SK-N-SH (cell line): ENCODE measurements at regions not wholly inside any gene's neighbourhood (a gene's known extent, or its start where the extent isn't known, plus 50 kb on each side); places are given as distances from the start of the nearest gene placed in this dataset.

Source experiments
- CTCF ChIA-PET: fragments of 300-600, 350-600 bp; formaldehyde crosslinking; extraction: SDS; loops from one replicate; lab custom pipeline; 2021; lab: Yijun Ruan, JAX
- POLR2A ChIA-PET: fragments of 350-600 bp; sonication (Branson Sonifier 250); formaldehyde crosslinking; extraction: SDS; loops from one replicate; lab custom pipeline; 2020; ENCODE audit warnings: antibody characterized with exemption, inconsistent platforms; lab: Yijun Ruan, JAX
- DNase-seq: peaks from one replicate; pipeline ENCODE4 v3.0.0; 2012
- H2AFZ ChIP-seq: fragments of 200-600 bp; sonication (generic); 2 replicates; pipeline ENCODE4 v1.8.1; 2016; ENCODE audit warnings: antibody characterized with exemption, mild to moderate bottlenecking, low read depth
- H3F3A ChIP-seq: fragments of 200-600 bp; sonication (generic); replicated peaks from 2 replicates; pipeline ENCODE3; 2016; ENCODE audit warnings: antibody characterized with exemption, mild to moderate bottlenecking; ENCODE audit not compliant: insufficient read depth
- H3K27ac ChIP-seq, 2 experiments: fragments of 200-500 bp in 1 of 2; fragments of 200-600 bp in 1 of 2; sonication (Bioruptor generic) in 1 of 2; sonication (generic), shearing (Covaris generic) in 1 of 2; 2 replicates each; pipeline versions ENCODE4 v1.5.1 to v1.6.1; 2014 to 2016; ENCODE audit warnings: low read depth in 2 of 2, inconsistent platforms in 1 of 2, low read length in 1 of 2, mild to moderate bottlenecking in 1 of 2, mixed read lengths in 1 of 2
- H3K27me3 ChIP-seq: fragments of 200-600 bp; sonication (generic), shearing (Covaris generic); 2 replicates; pipeline ENCODE4 v1.6.1; 2016; ENCODE audit warnings: mixed run types; ENCODE audit not compliant: insufficient read depth
- H3K36me3 ChIP-seq, 2 experiments: fragments of 200-500 bp in 1 of 2; fragments of 200-600 bp in 1 of 2; sonication (Bioruptor generic) in 1 of 2; sonication (generic) in 1 of 2; replicated peaks in 1 of 2; 2 replicates each; pipeline versions ENCODE3 to v1.5.1; 2014 to 2016; ENCODE audit warnings: low read length in 1 of 2, mild to moderate bottlenecking in 1 of 2; ENCODE audit not compliant: insufficient read depth in 2 of 2, control insufficient read depth in 1 of 2
- H3K4me1 ChIP-seq, 2 experiments: fragments of 200-500 bp in 1 of 2; fragments of 200-600 bp in 1 of 2; sonication (Bioruptor generic) in 1 of 2; sonication (generic), shearing (Covaris generic) in 1 of 2; 2 replicates each; pipeline versions ENCODE4 v1.5.1 to v1.6.1; 2014 to 2016; ENCODE audit warnings: low read depth in 1 of 2, low read length in 1 of 2, mixed run types in 1 of 2; ENCODE audit not compliant: insufficient read depth in 2 of 2, control insufficient read depth in 1 of 2
- H3K4me2 ChIP-seq: fragments of 200-600 bp; sonication (generic), shearing (Covaris generic); 2 replicates; pipeline ENCODE4 v1.6.1; 2017; ENCODE audit warnings: mixed run types
- H3K4me3 ChIP-seq, 2 experiments: fragments of 200-500 bp in 1 of 2; fragments of 200-600 bp in 1 of 2; sonication (Bioruptor generic) in 1 of 2; sonication (generic), shearing (Covaris generic) in 1 of 2; 2 replicates each; pipeline versions ENCODE4 v1.5.1 to v1.8.1; 2014 to 2016; ENCODE audit warnings: low read depth in 2 of 2, inconsistent platforms in 1 of 2, low read length in 1 of 2, mild to moderate bottlenecking in 1 of 2, mixed read lengths in 1 of 2, moderate library complexity in 1 of 2
- H3K79me2 ChIP-seq: fragments of 200-600 bp; sonication (generic); 2 replicates; pipeline ENCODE4 v1.8.1; 2017; ENCODE audit warnings: mild to moderate bottlenecking; ENCODE audit not compliant: insufficient read depth
- H3K9ac ChIP-seq: fragments of 200-600 bp; sonication (generic); 2 replicates; pipeline ENCODE4 v1.6.1; 2017; ENCODE audit warnings: mixed run types
- H3K9me2 ChIP-seq: fragments of 200-600 bp; sonication (generic); 2 replicates; pipeline ENCODE4 v1.6.1; 2017; ENCODE audit warnings: mixed run types
- H3K9me3 ChIP-seq: fragments of 200-600 bp; sonication (generic); 2 replicates; pipeline ENCODE4 v1.6.1; 2017; ENCODE audit warnings: mixed run types, mild to moderate bottlenecking, moderate library complexity
- H4K20me1 ChIP-seq: fragments of 200-600 bp; sonication (generic); 2 replicates; pipeline ENCODE4 v1.6.1; 2017; ENCODE audit warnings: mild to moderate bottlenecking, mixed run types; ENCODE audit not compliant: insufficient read depth
- FOSL2 ChIP-seq: IDR thresholded peaks from 2 replicates; pipeline ENCODE4 v1.4.0; 2012; ENCODE audit warnings: low read depth, mild to moderate bottlenecking, moderate library complexity, borderline replicate concordance
- FOXJ3 ChIP-seq: sonication (generic); formaldehyde crosslinking; IDR thresholded peaks from 2 replicates; pipeline ENCODE4 v1.5.1; 2020; ENCODE audit warnings: mild to moderate bottlenecking, missing genetic modification reagents
- GABPA ChIP-seq: IDR thresholded peaks from 2 replicates; pipeline ENCODE4 v1.4.0; 2012; ENCODE audit warnings: low read depth, mild to moderate bottlenecking
- GATA2 ChIP-seq: sonication (generic); formaldehyde crosslinking; IDR thresholded peaks from 2 replicates; pipeline ENCODE4 v1.5.0; 2020; ENCODE audit warnings: mild to moderate bottlenecking, missing genetic modification reagents
- JUND ChIP-seq: IDR thresholded peaks from 2 replicates; pipeline ENCODE4 v1.4.0; 2012
- MXI1 ChIP-seq: IDR thresholded peaks from 2 replicates; pipeline ENCODE4 v1.6.1; 2012; ENCODE audit warnings: mild to moderate bottlenecking, low read depth, low read length, improper control_type of control experiment
- NFIC ChIP-seq: IDR thresholded peaks from 2 replicates; pipeline ENCODE4 v1.4.0; 2012; ENCODE audit warnings: borderline replicate concordance
- NRF1 ChIP-seq: IDR thresholded peaks from 2 replicates; pipeline ENCODE4 v1.6.1; 2012; ENCODE audit warnings: low read depth, mild to moderate bottlenecking, low read length
- PBX3 ChIP-seq: IDR thresholded peaks from 2 replicates; pipeline ENCODE4; 2012
- POLR2AphosphoS5 ChIP-seq: IDR thresholded peaks from 2 replicates; pipeline ENCODE4 v1.6.1; 2012; ENCODE audit warnings: low read depth, low read length
- RAD21 ChIP-seq: IDR thresholded peaks from 2 replicates; pipeline ENCODE4 v1.6.1; 2012; ENCODE audit warnings: mild to moderate bottlenecking, low read length
- RFX5 ChIP-seq: IDR thresholded peaks from 2 replicates; pipeline ENCODE4 v1.6.1; 2012; ENCODE audit warnings: mild to moderate bottlenecking, improper control_type of control experiment, low read length
- RXRA ChIP-seq: IDR thresholded peaks from 2 replicates; pipeline ENCODE4 v1.4.0; 2012; ENCODE audit warnings: low read depth, mild to moderate bottlenecking, borderline replicate concordance
- SIN3A ChIP-seq: IDR thresholded peaks from 2 replicates; pipeline ENCODE4 v1.6.1; 2012; ENCODE audit warnings: low read depth, mild to moderate bottlenecking, low read length, moderate library complexity, borderline replicate concordance
- SMC3 ChIP-seq: IDR thresholded peaks from 2 replicates; pipeline ENCODE4 v1.6.1; 2012; ENCODE audit warnings: low read depth, low read length, improper control_type of control experiment
- TAF1 ChIP-seq: IDR thresholded peaks from 2 replicates; pipeline ENCODE4 v1.6.1; 2012; ENCODE audit warnings: low read depth, mild to moderate bottlenecking, low read length, moderate library complexity, borderline replicate concordance
- TCF12 ChIP-seq: IDR thresholded peaks from 2 replicates; pipeline ENCODE4 v1.4.0; 2012
- TEAD4 ChIP-seq: IDR thresholded peaks from 2 replicates; pipeline ENCODE4 v1.4.0; 2012; ENCODE audit warnings: mild to moderate bottlenecking, borderline replicate concordance; ENCODE audit not compliant: insufficient read depth
- USF2 ChIP-seq: fragments of 150-350 bp; IDR thresholded peaks from 2 replicates; pipeline ENCODE4 v1.6.1; 2017; ENCODE audit warnings: antibody characterized with exemption, low read length, low read depth, borderline replicate concordance
- WGBS: methylation state at CpG from one replicate; pipeline ENCODE4 v1.1.6; 2017; ENCODE audit warnings: low lambda C conversion rate; 5-methylcytosine and 5-hydroxymethylcytosine counted together
- TF ChIP-seq, protein P1 (sequence below): fragments of 200-600 bp; sonication (generic); IDR thresholded peaks from 2 replicates; pipeline ENCODE4 v1.6.1; 2017; ENCODE audit warnings: antibody characterized with exemption, mild to moderate bottlenecking, moderate library complexity

DNA sequence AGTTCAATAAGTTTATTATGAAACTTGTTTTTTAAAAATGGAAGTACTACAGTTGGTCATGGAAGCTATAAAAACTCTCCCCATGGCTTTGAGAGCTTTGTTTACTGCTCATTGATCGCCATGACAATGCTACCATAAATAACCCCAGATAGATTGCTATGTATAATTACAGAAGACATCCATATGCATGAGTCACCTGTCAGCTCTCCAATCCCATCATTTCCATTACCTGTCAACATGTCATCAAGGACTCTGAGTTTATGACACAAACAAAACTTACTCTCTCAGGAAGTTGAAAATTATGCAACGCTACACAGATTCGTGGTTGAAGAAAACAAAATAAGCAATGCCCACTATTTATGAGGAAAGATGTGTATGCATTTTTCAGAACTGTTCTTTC lies 144.4 kb downstream of the SEC23A start:
- Histone ChIP-seq H3K36me3 (no peaks in the 10 kb centered on the region), H3K27ac (no peak overlapping the region), H4K20me1 (no peaks in the 10 kb centered on the region), H3K4me2 (no peak overlapping the region), H3K9ac (no peak overlapping the region), H3F3A (no peaks in the 10 kb centered on the region), H3K4me3 (no peak overlapping the region), H3K79me2 (no peaks in the 10 kb centered on the region), H2AFZ (no peak overlapping the region), H3K9me3 (no peaks in the 10 kb centered on the region)
- WGBS, result 36% methylated on average over 3 of the region's 3 CpGs
- CTCF ChIA-PET, result no interaction called here
- no peak for DNase-seq
- POLR2A ChIA-PET, result no interaction called here
- TF ChIP-seq, protein P1, sequence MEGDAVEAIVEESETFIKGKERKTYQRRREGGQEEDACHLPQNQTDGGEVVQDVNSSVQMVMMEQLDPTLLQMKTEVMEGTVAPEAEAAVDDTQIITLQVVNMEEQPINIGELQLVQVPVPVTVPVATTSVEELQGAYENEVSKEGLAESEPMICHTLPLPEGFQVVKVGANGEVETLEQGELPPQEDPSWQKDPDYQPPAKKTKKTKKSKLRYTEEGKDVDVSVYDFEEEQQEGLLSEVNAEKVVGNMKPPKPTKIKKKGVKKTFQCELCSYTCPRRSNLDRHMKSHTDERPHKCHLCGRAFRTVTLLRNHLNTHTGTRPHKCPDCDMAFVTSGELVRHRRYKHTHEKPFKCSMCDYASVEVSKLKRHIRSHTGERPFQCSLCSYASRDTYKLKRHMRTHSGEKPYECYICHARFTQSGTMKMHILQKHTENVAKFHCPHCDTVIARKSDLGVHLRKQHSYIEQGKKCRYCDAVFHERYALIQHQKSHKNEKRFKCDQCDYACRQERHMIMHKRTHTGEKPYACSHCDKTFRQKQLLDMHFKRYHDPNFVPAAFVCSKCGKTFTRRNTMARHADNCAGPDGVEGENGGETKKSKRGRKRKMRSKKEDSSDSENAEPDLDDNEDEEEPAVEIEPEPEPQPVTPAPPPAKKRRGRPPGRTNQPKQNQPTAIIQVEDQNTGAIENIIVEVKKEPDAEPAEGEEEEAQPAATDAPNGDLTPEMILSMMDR, result no peak
- TF ChIP-seq PBX3, result peak; percentile 57
- TF ChIP-seq, all 33 proteins: peak for 1
- no peaks in the 10 kb centered on the region for H3K4me1 ChIP-seq
- H3K9me2 ChIP-seq, result no peaks in the 10 kb centered on the region
- no peaks in the 10 kb centered on the region for H3K27me3 ChIP-seq

DNA sequence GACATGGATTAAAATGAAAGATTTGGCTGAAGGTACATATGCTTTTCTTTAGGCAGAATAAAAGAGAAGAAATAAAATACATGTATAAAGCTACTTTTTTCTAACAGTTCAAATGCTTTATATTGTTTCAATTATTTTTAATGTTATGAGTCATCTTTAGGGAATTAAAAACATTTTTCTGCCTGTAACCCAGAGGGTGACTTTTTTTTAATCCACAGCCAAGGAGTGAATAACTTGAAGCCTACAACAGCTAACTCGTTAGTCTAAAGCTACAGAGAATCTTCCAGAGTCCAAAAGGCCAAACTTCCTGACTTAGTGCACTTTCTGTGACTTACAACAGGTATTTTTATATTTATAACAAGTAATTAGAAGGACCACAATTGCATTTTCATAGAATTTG lies 151.6 kb downstream of the SEC23A start:
- no peak overlapping the region for H3K4me2 ChIP-seq
- TF ChIP-seq JUND (peak; percentile 34; the same call in 1 of the 2 replicates), TCF12 (peak; percentile 70; the same call in 1 of the 2 replicates), GABPA (no peak), RAD21 (no peak), FOSL2 (0 out of 2 replicates have a peak, but pooled peaks have one; percentile 13), NFIC (0 out of 2 replicates have a peak, but pooled peaks have one; percentile 7), TEAD4 (no peak)
- TF ChIP-seq, all 33 proteins: peak for 4
- CTCF ChIA-PET, result no interaction called here
- WGBS, result 0% methylated on average over 1 of the region's 1 CpG
- Histone ChIP-seq H3K27me3 (no peaks in the 10 kb centered on the region), H2AFZ (no peak overlapping the region), H3K36me3 (no peaks in the 10 kb centered on the region), H3K9me2 (no peaks in the 10 kb centered on the region), H3K4me1 (no peaks in the 10 kb centered on the region), H3K27ac (no peak overlapping the region), H3K79me2 (no peaks in the 10 kb centered on the region), H3K9me3 (no peaks in the 10 kb centered on the region), H3F3A (peaks cover 2% of the 10 kb centered on the region), H3K9ac (no peak overlapping the region), H3K4me3 (no peak overlapping the region), H4K20me1 (no peaks in the 10 kb centered on the region)
- POLR2A ChIA-PET, result no interaction called here
- DNase-seq, result no peak

- H4K20me1 ChIP-seq, result no peaks in the 10 kb centered on the region
- WGBS, result 31% methylated on average over 4 of the region's 4 CpGs
- no peaks in the 10 kb centered on the region for H3K36me3 ChIP-seq
- no peaks in the 10 kb centered on the region; the same call in 1 of the 2 replicates for H3K27me3 ChIP-seq
- peaks cover 2% of the 10 kb centered on the region for H3F3A ChIP-seq
- no peaks in the 10 kb centered on the region for H3K79me2 ChIP-seq
- H3K9ac ChIP-seq, result no peak overlapping the region
- ChIA-PET CTCF (no interaction called here), POLR2A (no interaction called here)
- H3K27ac ChIP-seq, result no peak overlapping the region
- no peak for DNase-seq
- H3K4me2 ChIP-seq, result no peak overlapping the region
- H3K9me3 ChIP-seq, result no peaks in the 10 kb centered on the region
- H3K9me2 ChIP-seq, result no peaks in the 10 kb centered on the region
- H2AFZ ChIP-seq, result no peak overlapping the region
- H3K4me1 ChIP-seq, result no peaks in the 10 kb centered on the region
- H3K4me3 ChIP-seq, result no peak overlapping the region
- no peak for TF ChIP-seq POLR2AphosphoS5
- no peak for TF ChIP-seq GATA2 (CRISPR knock-in tag)
- TF ChIP-seq RFX5, result no peak
- TF ChIP-seq RXRA, result no peak
- TF ChIP-seq TCF12, result no peak
- no peak for TF ChIP-seq GABPA
- no peak for TF ChIP-seq SMC3
- TF ChIP-seq FOXJ3 (CRISPR knock-in tag), result no peak
- TF ChIP-seq TAF1, result no peak
- TF ChIP-seq PBX3, result no peak
- no peak for TF ChIP-seq MXI1
- no peak for TF ChIP-seq USF2
- no peak for TF ChIP-seq RAD21
- TF ChIP-seq SIN3A, result no peak
- no peak for TF ChIP-seq NRF1
Observed at GRCh38 chr14:38950676-38951075, 152.4 kb downstream of the SEC23A start.
